GM12878 (cell line): ENCODE measurements at regions not wholly inside any gene's neighbourhood (a gene's known extent, or its start where the extent isn't known, plus 50 kb on each side); places are given as distances from the start of the nearest gene placed in this dataset.

ENCODE experiments used
- BCL3 ChIP-seq: IDR thresholded peaks from 2 replicates; pipeline ENCODE4 v1.6.1; 2011; ENCODE audit warnings: borderline replicate concordance, low read depth, mild to moderate bottlenecking, moderate library complexity, low read length; ENCODE audit not compliant: insufficient read depth, poor library complexity, severe bottlenecking
- POLR2A ChIP-seq: IDR thresholded peaks from 2 replicates; pipeline ENCODE4 v1.6.1; 2011; ENCODE audit warnings: low read depth, mild to moderate bottlenecking, low read length
- RAD21 ChIP-seq: IDR thresholded peaks from 2 replicates; pipeline ENCODE4 v1.6.1; 2011; ENCODE audit warnings: mild to moderate bottlenecking, low read depth, low read length, moderate library complexity; ENCODE audit not compliant: insufficient read depth
- TCF3 ChIP-seq: IDR thresholded peaks from 2 replicates; pipeline ENCODE4 v1.6.1; 2012; ENCODE audit warnings: low read depth, mild to moderate bottlenecking, low read length, borderline replicate concordance; ENCODE audit not compliant: insufficient read depth

- no peak for TF ChIP-seq BCL3
- no peak for TF ChIP-seq RAD21
- no peak for TF ChIP-seq POLR2A
- no peak for TF ChIP-seq TCF3
These were observed 376.7 kb downstream of the GABRG2 start for GRCh38 chr5:162444129-162444762.
